ENCODE measurements at regions not wholly inside any gene's neighbourhood (a gene's known extent, or its start where the extent isn't known, plus 50 kb on each side); places are given as distances from the start of the nearest gene placed in this dataset.
"Not testable (repeated sequence)": the region's sequence is repeated elsewhere in the genome, so short reads cannot be mapped to it uniquely, and the experiment has no call there.

- DNase-seq (ENCODE audit: extremely low read depth in 1 of 11, low read depth in 9 of 11, low spot score in 4 of 11), result peak in 1 of 11 donors; percentile 8
Observed at GRCh38 chr7:24152877-24153472, 131.0 kb upstream of the NPY start.

GRCh38 chr7:24157666-24158065 is 126.3 kb upstream of the NPY start:
- no peak for DNase-seq (ENCODE audit: extremely low read depth in 1 of 11, low read depth in 9 of 11, low spot score in 4 of 11)

GRCh38 chr7:24158975-24159374 is 125.0 kb upstream of the NPY start:
- DNase-seq (ENCODE audit: extremely low read depth in 1 of 11, low read depth in 9 of 11, low spot score in 4 of 11), result no peak

- no peak for DNase-seq (ENCODE audit: extremely low read depth in 1 of 11, low read depth in 9 of 11, low spot score in 4 of 11)
Observed at GRCh38 chr7:24164401-24164800, 119.6 kb upstream of the NPY start.

- no peak for DNase-seq (ENCODE audit: extremely low read depth in 1 of 11, low read depth in 9 of 11, low spot score in 4 of 11)
Observed at GRCh38 chr7:24169077-24169624, 114.8 kb upstream of the NPY start.

GRCh38 chr7:24171951-24172350 is 112.0 kb upstream of the NPY start:
- not testable (repeated sequence) for DNase-seq (ENCODE audit: extremely low read depth in 1 of 11, low read depth in 9 of 11, low spot score in 4 of 11)

GRCh38 chr7:24172856-24173255 is 111.1 kb upstream of the NPY start:
- no peak for DNase-seq (ENCODE audit: extremely low read depth in 1 of 11, low read depth in 9 of 11, low spot score in 4 of 11)

- DNase-seq (ENCODE audit: extremely low read depth in 1 of 11, low read depth in 9 of 11, low spot score in 4 of 11), result no peak
Observed at GRCh38 chr7:24175603-24176002, 108.4 kb upstream of the NPY start.

- DNase-seq (ENCODE audit: extremely low read depth in 1 of 11, low read depth in 9 of 11, low spot score in 4 of 11), result no peak
Observed at GRCh38 chr7:24178811-24179570, 105.0 kb upstream of the NPY start.

- no peak for DNase-seq (ENCODE audit: extremely low read depth in 1 of 11, low read depth in 9 of 11, low spot score in 4 of 11)
Observed at GRCh38 chr7:24191362-24191761, 92.6 kb upstream of the NPY start.

GRCh38 chr7:24192053-24192452 is 91.9 kb upstream of the NPY start:
- DNase-seq (ENCODE audit: extremely low read depth in 1 of 11, low read depth in 9 of 11, low spot score in 4 of 11), result no peak

- no peak for DNase-seq (ENCODE audit: extremely low read depth in 1 of 11, low read depth in 9 of 11, low spot score in 4 of 11)
Observed at GRCh38 chr7:24192691-24193090, 91.3 kb upstream of the NPY start.

- no peak for DNase-seq (ENCODE audit: extremely low read depth in 1 of 11, low read depth in 9 of 11, low spot score in 4 of 11)
Observed at GRCh38 chr7:24197852-24198251, 86.1 kb upstream of the NPY start.

- DNase-seq (ENCODE audit: extremely low read depth in 1 of 11, low read depth in 9 of 11, low spot score in 4 of 11), result no peak
Observed at GRCh38 chr7:24199978-24200377, 84.0 kb upstream of the NPY start.

- no peak for DNase-seq (ENCODE audit: extremely low read depth in 1 of 11, low read depth in 9 of 11, low spot score in 4 of 11)
Observed at GRCh38 chr7:24200407-24200966, 83.5 kb upstream of the NPY start.

- DNase-seq (ENCODE audit: extremely low read depth in 1 of 11, low read depth in 9 of 11, low spot score in 4 of 11), result no peak
Observed at GRCh38 chr7:24201226-24201625, 82.8 kb upstream of the NPY start.

- no peak for DNase-seq (ENCODE audit: extremely low read depth in 1 of 11, low read depth in 9 of 11, low spot score in 4 of 11)
Observed at GRCh38 chr7:24212073-24212472, 71.9 kb upstream of the NPY start.

GRCh38 chr7:24213311-24213710 is 70.7 kb upstream of the NPY start:
- DNase-seq (ENCODE audit: extremely low read depth in 1 of 11, low read depth in 9 of 11, low spot score in 4 of 11), result no peak

GRCh38 chr7:24214670-24215069 is 69.3 kb upstream of the NPY start:
- no peak for DNase-seq (ENCODE audit: extremely low read depth in 1 of 11, low read depth in 9 of 11, low spot score in 4 of 11)

- no peak for DNase-seq (ENCODE audit: extremely low read depth in 1 of 11, low read depth in 9 of 11, low spot score in 4 of 11)
Observed at GRCh38 chr7:24216576-24217125, 67.3 kb upstream of the NPY start.
